ENCODE measurements at regions not wholly inside any gene's neighbourhood (a gene's known extent, or its start where the extent isn't known, plus 50 kb on each side); places are given as distances from the start of the nearest gene placed in this dataset.

DNA sequence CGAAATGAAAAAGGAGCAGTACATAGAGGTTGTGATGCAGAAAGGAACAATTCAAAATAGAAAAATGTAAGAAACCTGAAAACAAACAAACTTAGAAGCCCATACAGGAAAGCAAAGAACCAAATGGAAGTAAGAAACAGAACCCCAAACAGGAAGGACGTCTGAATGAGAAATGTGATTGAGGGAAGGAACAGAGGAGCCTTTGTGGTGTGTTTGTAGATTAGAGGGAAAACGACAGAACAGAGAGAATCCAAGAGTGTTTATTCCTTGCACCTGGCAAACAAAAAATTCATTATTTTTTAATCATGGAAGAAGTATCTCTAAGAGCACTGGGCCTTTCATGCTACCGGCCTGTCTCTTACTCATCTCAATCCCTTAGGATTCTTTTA, 67.8 kb upstream of the ZSWIM6 start:
- DNase-seq = no peak

DNA sequence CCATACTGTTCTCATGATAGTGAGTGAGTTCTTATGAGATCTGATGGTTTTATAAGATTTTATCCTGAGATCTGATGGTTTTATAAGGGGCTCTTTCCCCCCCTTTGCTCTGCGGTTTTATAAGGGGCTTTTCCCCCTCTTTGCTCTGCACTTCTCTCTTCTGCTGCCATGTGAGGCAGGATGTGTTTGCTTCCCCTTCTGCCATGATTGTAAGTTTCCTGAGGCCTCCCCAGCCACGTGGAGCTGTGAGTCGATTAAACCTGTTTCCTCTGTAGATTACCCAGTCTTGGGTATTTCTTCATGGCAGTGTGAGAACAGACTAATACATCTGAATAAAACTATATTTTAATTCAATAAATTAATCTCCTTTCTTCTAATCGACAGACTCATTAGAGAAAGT, 64.9 kb upstream of the ZSWIM6 start:
- no peak for DNase-seq

GRCh38 chr5:61268871-61269270, 63.2 kb upstream of the ZSWIM6 start:
- no peak for DNase-seq

- no peak for DNase-seq
Observed at GRCh38 chr5:61270510-61271165, 61.4 kb upstream of the ZSWIM6 start.

- no peak for DNase-seq
Observed at GRCh38 chr5:61272688-61273087, 59.4 kb upstream of the ZSWIM6 start.

- no peak for DNase-seq
Observed at GRCh38 chr5:61273279-61273975, 58.6 kb upstream of the ZSWIM6 start.

- DNase-seq = no peak
Observed at GRCh38 chr5:61274511-61274911, 57.5 kb upstream of the ZSWIM6 start.

- DNase-seq = peak; percentile 27
Observed at GRCh38 chr5:61275841-61276240, 56.2 kb upstream of the ZSWIM6 start.

DNA sequence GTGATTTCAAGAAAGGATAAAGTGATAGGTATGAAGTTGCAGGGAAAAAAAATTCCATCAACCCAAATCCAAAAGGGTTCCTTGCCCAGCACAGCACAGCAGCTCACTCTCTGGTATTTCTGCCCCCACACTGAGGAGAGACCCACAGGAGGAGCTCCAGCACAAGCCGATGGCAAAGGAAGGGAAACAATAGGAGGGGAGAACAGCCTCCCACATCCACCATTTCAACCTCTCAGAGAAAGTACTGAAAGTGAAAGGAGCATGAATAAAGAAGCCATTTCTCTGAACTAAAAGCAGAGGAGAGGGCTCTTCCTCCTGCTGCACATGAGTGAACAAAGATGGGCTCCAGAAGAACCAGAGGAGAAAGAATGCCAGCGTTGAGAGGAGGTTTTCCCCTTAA, 54.9 kb upstream of the ZSWIM6 start:
- DNase-seq = no peak

- no peak for DNase-seq
Observed at GRCh38 chr5:61277781-61278180, 54.3 kb upstream of the ZSWIM6 start.

DNA sequence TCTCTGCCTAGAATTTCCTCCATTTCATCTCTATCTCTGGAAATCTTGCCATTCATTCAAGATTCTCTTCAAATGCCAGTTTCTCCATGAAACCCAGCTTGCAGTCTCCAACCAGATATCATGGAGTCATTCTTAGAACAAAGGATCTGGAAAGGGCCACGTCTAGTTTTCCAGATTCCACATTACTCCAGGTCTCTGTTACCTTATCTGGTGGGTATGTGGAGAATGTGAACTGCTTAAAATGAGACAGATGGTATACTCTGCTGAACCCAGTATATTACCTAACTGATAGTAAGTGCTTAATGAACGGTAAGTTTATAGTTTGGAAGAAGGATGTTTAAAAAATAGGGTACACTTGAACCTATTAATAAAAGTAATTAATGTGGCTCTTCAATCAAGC, 52.3 kb upstream of the ZSWIM6 start:
- no peak for DNase-seq

DNA sequence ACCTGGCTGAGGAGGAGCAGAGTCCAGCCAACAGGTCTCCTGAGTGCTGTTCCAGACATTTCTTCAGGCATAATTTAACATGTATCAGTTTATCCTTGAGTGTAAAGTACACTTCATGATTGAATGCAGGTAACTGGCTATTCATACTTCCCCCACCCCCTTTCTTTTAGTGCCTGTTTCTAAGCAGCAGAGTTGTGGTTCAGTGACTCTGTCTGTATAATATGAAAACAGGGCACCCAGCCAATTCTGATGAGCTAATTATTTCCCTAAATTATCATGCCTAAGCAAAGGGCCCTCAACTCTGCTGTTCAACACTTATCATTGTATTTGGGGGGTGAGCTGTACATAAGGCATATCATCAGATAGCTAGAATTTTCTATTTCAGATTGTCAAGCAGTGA, 51.9 kb upstream of the ZSWIM6 start:
- peak; percentile 19 for DNase-seq

- DNase-seq = no peak
Observed at GRCh38 chr5:61280761-61281427, 51.2 kb upstream of the ZSWIM6 start.

GRCh38 chr5:61281686-61282085, 50.4 kb upstream of the ZSWIM6 start:
- no peak for DNase-seq

All from CD4-positive, alpha-beta T cell treated with Interleukin-4 for 4 hours (primary cell).